ENCODE measurements at regions not wholly inside any gene's neighbourhood (a gene's known extent, or its start where the extent isn't known, plus 50 kb on each side); places are given as distances from the start of the nearest gene placed in this dataset.

DNA sequence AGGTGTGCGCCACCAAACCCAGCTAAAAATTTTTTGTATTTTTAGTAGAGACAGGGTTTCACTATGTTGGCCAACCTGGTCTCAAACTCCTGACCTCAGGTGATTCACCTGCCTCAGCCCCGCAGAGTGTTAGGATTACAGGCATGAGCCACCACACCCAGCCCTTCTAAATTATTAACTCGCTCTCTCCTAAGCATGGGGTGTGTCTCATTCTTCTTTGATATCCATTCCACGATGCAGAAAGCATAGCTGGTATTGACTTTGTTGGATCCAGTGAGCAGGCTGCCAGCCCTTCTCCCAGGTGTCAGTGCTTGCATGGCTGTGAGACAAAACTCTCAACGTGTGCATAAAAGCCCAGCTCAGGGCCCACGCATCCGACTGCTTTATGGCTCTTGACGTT lies 254.1 kb upstream of the PFKP start:
- H3K23me2 ChIP-seq (ENCODE audit: insufficient read length, low read depth, low read length, poor library complexity, severe bottlenecking): no peaks in the 10 kb centered on the region
- H3K4me1 Mint-ChIP-seq: peaks cover 5 to 7% of the 10 kb centered on the region in 2 experiments; a peak in 2 of 4 replicates
- H2BK120ac ChIP-seq (ENCODE audit: low read depth, low read length, poor library complexity, severe bottlenecking): no peak overlapping the region
- H3K4me1 ChIP-seq (ENCODE audit: insufficient read depth, low read length): no peaks in the 10 kb centered on the region
- no peaks in the 10 kb centered on the region for H3K9me3 ChIP-seq (ENCODE audit: control insufficient read depth, low read depth, low read length)
- H3K79me2 ChIP-seq (ENCODE audit: insufficient read depth, low read length): no peaks in the 10 kb centered on the region
- peaks cover 2 to 3% of the 10 kb centered on the region in 2 experiments; a peak in 3 of 5 replicates for H3K9me3 Mint-ChIP-seq
- H3K14ac ChIP-seq (ENCODE audit: insufficient read depth, low read length): no peak overlapping the region; the same call in 1 of the 2 replicates
- peaks cover 0 to 3% (median 0%) of the 10 kb centered on the region in 3 experiments; a peak in 3 of 7 replicates for H3K36me3 Mint-ChIP-seq (ENCODE audit: insufficient read depth in 1 of 3, low read depth in 3 of 3)
- no peak overlapping the region for H3K23ac ChIP-seq (ENCODE audit: insufficient read length, low read depth, low read length)
- H4K5ac ChIP-seq (ENCODE audit: insufficient read length, low read depth, low read length): no peak overlapping the region
- no CpG with 5 or more reads among the region's 8 CpGs for WGBS (ENCODE audit: extremely low coverage, insufficient read length, low lambda C conversion rate)
- no peak overlapping the region for H3K4me3 Mint-ChIP-seq
- no peaks in the 10 kb centered on the region for H3K79me1 ChIP-seq (ENCODE audit: insufficient read depth, low read depth, low read length, poor library complexity, severe bottlenecking)
- no peak overlapping the region for H3K4ac ChIP-seq (ENCODE audit: low read depth, low read length)
- H3K56ac ChIP-seq (ENCODE audit: insufficient read length, low read depth, low read length): no peak overlapping the region
- no peak overlapping the region for H3K18ac ChIP-seq (ENCODE audit: insufficient read length, low read depth, low read length)
- H2AK5ac ChIP-seq (ENCODE audit: insufficient read length, low read length): no peak overlapping the region
- no peak overlapping the region for H4K8ac ChIP-seq (replicated peaks; ENCODE audit: insufficient read length, low read depth, low read length)
- no peak overlapping the region for H2BK5ac ChIP-seq (ENCODE audit: insufficient read length, low read length)
- no peak overlapping the region for H2BK15ac ChIP-seq (ENCODE audit: low read depth, low read length)
- H2BK20ac ChIP-seq (ENCODE audit: low read depth, low read length, poor library complexity, severe bottlenecking): no peak overlapping the region
- no peak overlapping the region for H3T11ph ChIP-seq (ENCODE audit: low read length)
- no peak overlapping the region for H3K27ac ChIP-seq (ENCODE audit: insufficient read length, low read depth, low read length)
- H3K27me3 Mint-ChIP-seq (ENCODE audit: low read depth): peaks cover 2% of the 10 kb centered on the region; the same call in 1 of the 2 replicates
- no peak overlapping the region for H3K9ac ChIP-seq (ENCODE audit: extremely low read depth, insufficient read length, low read length)
- no peak for DNase-seq
- H4K20me1 ChIP-seq (ENCODE audit: control insufficient read depth, insufficient read depth, insufficient read length): no peaks in the 10 kb centered on the region
- H4K91ac ChIP-seq (ENCODE audit: insufficient read length, low read depth, low read length): no peak overlapping the region
- no peak overlapping the region for H3K4me2 ChIP-seq (ENCODE audit: insufficient read depth, insufficient read length, low read length)
- no peak overlapping the region for H3K27ac Mint-ChIP-seq
- H2AFZ ChIP-seq (ENCODE audit: low read length): no peak overlapping the region
- no peak overlapping the region for H2BK12ac ChIP-seq (ENCODE audit: insufficient read length, low read depth, low read length)
- TF ChIP-seq, protein P1, sequence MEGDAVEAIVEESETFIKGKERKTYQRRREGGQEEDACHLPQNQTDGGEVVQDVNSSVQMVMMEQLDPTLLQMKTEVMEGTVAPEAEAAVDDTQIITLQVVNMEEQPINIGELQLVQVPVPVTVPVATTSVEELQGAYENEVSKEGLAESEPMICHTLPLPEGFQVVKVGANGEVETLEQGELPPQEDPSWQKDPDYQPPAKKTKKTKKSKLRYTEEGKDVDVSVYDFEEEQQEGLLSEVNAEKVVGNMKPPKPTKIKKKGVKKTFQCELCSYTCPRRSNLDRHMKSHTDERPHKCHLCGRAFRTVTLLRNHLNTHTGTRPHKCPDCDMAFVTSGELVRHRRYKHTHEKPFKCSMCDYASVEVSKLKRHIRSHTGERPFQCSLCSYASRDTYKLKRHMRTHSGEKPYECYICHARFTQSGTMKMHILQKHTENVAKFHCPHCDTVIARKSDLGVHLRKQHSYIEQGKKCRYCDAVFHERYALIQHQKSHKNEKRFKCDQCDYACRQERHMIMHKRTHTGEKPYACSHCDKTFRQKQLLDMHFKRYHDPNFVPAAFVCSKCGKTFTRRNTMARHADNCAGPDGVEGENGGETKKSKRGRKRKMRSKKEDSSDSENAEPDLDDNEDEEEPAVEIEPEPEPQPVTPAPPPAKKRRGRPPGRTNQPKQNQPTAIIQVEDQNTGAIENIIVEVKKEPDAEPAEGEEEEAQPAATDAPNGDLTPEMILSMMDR (conservative IDR thresholded peaks at IDR 0.05): no peak
- H3K27me3 ChIP-seq (ENCODE audit: insufficient read depth, low read length): no peaks in the 10 kb centered on the region
